Liver (tissue), 8 donors: ENCODE measurements at regions not wholly inside any gene's neighbourhood (a gene's known extent, or its start where the extent isn't known, plus 50 kb on each side); places are given as distances from the start of the nearest gene placed in this dataset.

Source experiments
- DNase-seq: peaks from one replicate; pipeline ENCODE4 v3.0.0-alpha.2; 2017; ENCODE audit warnings: low spot score
- H3K27ac ChIP-seq, 2 donors: one replicate each; pipeline ENCODE4 v1.7.0; 2013; ENCODE audit warnings: inconsistent platforms in 2 of 2, low read length in 2 of 2, control low read depth in 1 of 2, low read depth in 1 of 2, mild to moderate bottlenecking in 1 of 2
- H3K27me3 ChIP-seq, 4 donors: one replicate each; pipeline versions ENCODE4 v1.6.1 to v1.7.0; 2013; ENCODE audit warnings: low read length in 3 of 4, inconsistent platforms in 1 of 4, mild to moderate bottlenecking in 1 of 4, moderate library complexity in 1 of 4; ENCODE audit not compliant: control insufficient read depth in 4 of 4, insufficient read depth in 4 of 4
- H3K36me3 ChIP-seq, 4 donors: one replicate each; pipeline versions ENCODE4 v1.6.1 to v1.7.0; 2013; ENCODE audit warnings: low read length in 3 of 4, mild to moderate bottlenecking in 3 of 4, low read depth in 1 of 4, moderate library complexity in 1 of 4; ENCODE audit not compliant: control insufficient read depth in 4 of 4, insufficient read depth in 3 of 4
- H3K4me1 ChIP-seq, 4 donors: one replicate each; pipeline versions ENCODE4 v1.6.1 to v1.7.0; 2013; ENCODE audit warnings: low read length in 3 of 4, mild to moderate bottlenecking in 3 of 4, moderate library complexity in 1 of 4; ENCODE audit not compliant: control insufficient read depth in 4 of 4, insufficient read depth in 4 of 4
- H3K4me3 ChIP-seq, 3 donors: one replicate each; pipeline versions ENCODE4 v1.6.1 to v1.7.0; 2013; ENCODE audit warnings: low read length in 3 of 3, control low read depth in 1 of 3, low read depth in 1 of 3, mild to moderate bottlenecking in 1 of 3
- H3K9ac ChIP-seq, 2 donors: one replicate each; pipeline ENCODE4 v1.7.0; 2013; ENCODE audit warnings: low read length in 2 of 2, mild to moderate bottlenecking in 2 of 2, moderate library complexity in 2 of 2, control low read depth in 1 of 2, low read depth in 1 of 2
- H3K9me3 ChIP-seq, 4 donors: one replicate each; pipeline versions ENCODE4 v1.6.1 to v1.7.0; 2013; ENCODE audit warnings: low read length in 3 of 4; ENCODE audit not compliant: control insufficient read depth in 4 of 4
- EGR1 ChIP-seq, 2 donors: IDR thresholded peaks; 2 replicates each; pipeline ENCODE4 v1.6.1; 2016 to 2018; ENCODE audit warnings: antibody characterized with exemption in 2 of 2, low read depth in 2 of 2
- FOXA1 ChIP-seq: IDR thresholded peaks from 2 replicates; pipeline ENCODE4 v1.6.1; 2016; ENCODE audit warnings: antibody characterized with exemption
- FOXA2 ChIP-seq: IDR thresholded peaks from 2 replicates; pipeline ENCODE4 v1.6.1; 2016; ENCODE audit warnings: antibody characterized with exemption
- GABPA ChIP-seq, 2 donors: IDR thresholded peaks in 1 of 2; conservative IDR thresholded peaks in 1 of 2; 2 replicates each; pipeline ENCODE4 v1.6.1; 2016; ENCODE audit warnings: antibody characterized with exemption in 2 of 2, mild to moderate bottlenecking in 1 of 2, moderate library complexity in 1 of 2
- HNF4A ChIP-seq, 2 donors: conservative IDR thresholded peaks; 2 replicates each; pipeline ENCODE4 v1.6.1; 2016; ENCODE audit warnings: antibody characterized with exemption in 2 of 2, mild to moderate bottlenecking in 2 of 2
- HNF4G ChIP-seq: IDR thresholded peaks from 2 replicates; pipeline ENCODE4 v1.6.1; 2016; ENCODE audit warnings: antibody characterized with exemption
- JUND ChIP-seq, 2 donors: IDR thresholded peaks; 2 replicates each; pipeline ENCODE4 v1.6.1; 2016; ENCODE audit warnings: antibody characterized with exemption in 2 of 2
- NR2F2 ChIP-seq: IDR thresholded peaks from 2 replicates; pipeline ENCODE4 v1.6.1; 2016; ENCODE audit warnings: antibody characterized with exemption
- RAD21 ChIP-seq, 2 donors: IDR thresholded peaks; 2 replicates each; pipeline ENCODE4 v1.6.1; 2016; ENCODE audit warnings: antibody characterized with exemption in 2 of 2, mild to moderate bottlenecking in 2 of 2
- RXRA ChIP-seq, 2 donors: IDR thresholded peaks; 2 replicates each; pipeline ENCODE4 v1.6.1; 2017 to 2018; ENCODE audit warnings: antibody characterized with exemption in 2 of 2, mild to moderate bottlenecking in 1 of 2
- SP1 ChIP-seq: IDR thresholded peaks from 2 replicates; pipeline ENCODE4 v1.6.1; 2018; ENCODE audit warnings: antibody characterized with exemption, mild to moderate bottlenecking
- TAF1 ChIP-seq: conservative IDR thresholded peaks from 2 replicates; pipeline ENCODE4 v1.6.1; 2016; ENCODE audit warnings: antibody characterized with exemption, mild to moderate bottlenecking
- YY1 ChIP-seq: IDR thresholded peaks from 2 replicates; pipeline ENCODE4 v1.6.1; 2016; ENCODE audit warnings: antibody characterized with exemption, mild to moderate bottlenecking
- WGBS: extraction: QIAGEN DNeasy Blood & Tissue Kit; methylation state at CpG from one replicate; pipeline ENCODE4 v1.1.7; 2013; 5-methylcytosine and 5-hydroxymethylcytosine counted together
- TF ChIP-seq, protein P1 (sequence below): IDR thresholded peaks from 2 replicates; pipeline ENCODE4 v1.6.1; 2016; ENCODE audit warnings: antibody characterized with exemption
- TF ChIP-seq, protein P2 (sequence below): IDR thresholded peaks from 2 replicates; pipeline ENCODE4 v1.6.1; 2016; ENCODE audit warnings: antibody characterized with exemption
- TF ChIP-seq, protein P3 (sequence below): fragments of 150-350 bp; IDR thresholded peaks from 2 replicates; pipeline ENCODE4 v1.5.1; 2017; ENCODE audit warnings: improper control_type of control experiment, low read depth, low read length; ENCODE audit not compliant: missing input control
- TF ChIP-seq, protein P4 (sequence below): IDR thresholded peaks from 2 replicates; pipeline ENCODE4 v1.6.1; 2016; ENCODE audit warnings: antibody characterized with exemption, mild to moderate bottlenecking
- TF ChIP-seq, protein P5 (sequence below): IDR thresholded peaks from 2 replicates; pipeline ENCODE4 v1.6.1; 2016; ENCODE audit warnings: antibody characterized with exemption
- donor health status: healthy.
- donor health status: healthy.
- donor health status: healthy.
- donor health status: healthy.
- donor health status: healthy.

DNA sequence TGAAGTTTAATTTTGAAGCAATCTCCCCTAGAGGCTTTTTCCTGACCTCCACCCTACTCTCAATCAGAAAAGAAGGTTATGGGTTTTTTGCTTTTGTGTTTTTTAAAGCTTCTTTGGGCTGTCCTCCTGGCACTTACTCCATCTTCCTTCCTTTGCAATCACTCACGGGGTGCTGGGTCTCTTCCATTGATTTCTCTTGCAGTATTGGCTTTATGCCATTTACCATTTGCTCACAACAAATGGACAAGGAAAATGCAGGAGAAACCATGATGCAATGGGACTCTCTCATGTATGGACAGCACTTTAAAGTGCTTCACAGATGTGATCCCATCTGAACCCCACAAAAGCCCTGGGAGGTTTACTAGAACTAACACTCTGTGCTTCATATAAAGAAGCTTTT is 57.5 kb downstream of the SST start:
- H3K36me3 ChIP-seq = no peaks in the 10 kb centered on the region
- H3K9ac ChIP-seq = no peak overlapping the region
- no peaks in the 10 kb centered on the region for H3K9me3 ChIP-seq
- H3K4me1 ChIP-seq = no peaks in the 10 kb centered on the region
- no peak overlapping the region for H3K27ac ChIP-seq
- no peak overlapping the region for H3K4me3 ChIP-seq
- WGBS = 9% methylated on average over 1 of the region's 1 CpG
- no peak for TF ChIP-seq RAD21 (IDR thresholded peaks at IDR 0.05)
- no peak for TF ChIP-seq YY1
- no peak for TF ChIP-seq FOXA1
- TF ChIP-seq TAF1 = no peak
- TF ChIP-seq, protein P1, sequence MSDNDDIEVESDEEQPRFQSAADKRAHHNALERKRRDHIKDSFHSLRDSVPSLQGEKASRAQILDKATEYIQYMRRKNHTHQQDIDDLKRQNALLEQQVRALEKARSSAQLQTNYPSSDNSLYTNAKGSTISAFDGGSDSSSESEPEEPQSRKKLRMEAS = no peak
- TF ChIP-seq, protein P2, sequence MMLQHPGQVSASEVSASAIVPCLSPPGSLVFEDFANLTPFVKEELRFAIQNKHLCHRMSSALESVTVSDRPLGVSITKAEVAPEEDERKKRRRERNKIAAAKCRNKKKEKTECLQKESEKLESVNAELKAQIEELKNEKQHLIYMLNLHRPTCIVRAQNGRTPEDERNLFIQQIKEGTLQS = no peak
- TF ChIP-seq, protein P3, sequence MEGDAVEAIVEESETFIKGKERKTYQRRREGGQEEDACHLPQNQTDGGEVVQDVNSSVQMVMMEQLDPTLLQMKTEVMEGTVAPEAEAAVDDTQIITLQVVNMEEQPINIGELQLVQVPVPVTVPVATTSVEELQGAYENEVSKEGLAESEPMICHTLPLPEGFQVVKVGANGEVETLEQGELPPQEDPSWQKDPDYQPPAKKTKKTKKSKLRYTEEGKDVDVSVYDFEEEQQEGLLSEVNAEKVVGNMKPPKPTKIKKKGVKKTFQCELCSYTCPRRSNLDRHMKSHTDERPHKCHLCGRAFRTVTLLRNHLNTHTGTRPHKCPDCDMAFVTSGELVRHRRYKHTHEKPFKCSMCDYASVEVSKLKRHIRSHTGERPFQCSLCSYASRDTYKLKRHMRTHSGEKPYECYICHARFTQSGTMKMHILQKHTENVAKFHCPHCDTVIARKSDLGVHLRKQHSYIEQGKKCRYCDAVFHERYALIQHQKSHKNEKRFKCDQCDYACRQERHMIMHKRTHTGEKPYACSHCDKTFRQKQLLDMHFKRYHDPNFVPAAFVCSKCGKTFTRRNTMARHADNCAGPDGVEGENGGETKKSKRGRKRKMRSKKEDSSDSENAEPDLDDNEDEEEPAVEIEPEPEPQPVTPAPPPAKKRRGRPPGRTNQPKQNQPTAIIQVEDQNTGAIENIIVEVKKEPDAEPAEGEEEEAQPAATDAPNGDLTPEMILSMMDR = no peak
- no peak for TF ChIP-seq JUND (IDR thresholded peaks at IDR 0.05)
- TF ChIP-seq, protein P4, sequence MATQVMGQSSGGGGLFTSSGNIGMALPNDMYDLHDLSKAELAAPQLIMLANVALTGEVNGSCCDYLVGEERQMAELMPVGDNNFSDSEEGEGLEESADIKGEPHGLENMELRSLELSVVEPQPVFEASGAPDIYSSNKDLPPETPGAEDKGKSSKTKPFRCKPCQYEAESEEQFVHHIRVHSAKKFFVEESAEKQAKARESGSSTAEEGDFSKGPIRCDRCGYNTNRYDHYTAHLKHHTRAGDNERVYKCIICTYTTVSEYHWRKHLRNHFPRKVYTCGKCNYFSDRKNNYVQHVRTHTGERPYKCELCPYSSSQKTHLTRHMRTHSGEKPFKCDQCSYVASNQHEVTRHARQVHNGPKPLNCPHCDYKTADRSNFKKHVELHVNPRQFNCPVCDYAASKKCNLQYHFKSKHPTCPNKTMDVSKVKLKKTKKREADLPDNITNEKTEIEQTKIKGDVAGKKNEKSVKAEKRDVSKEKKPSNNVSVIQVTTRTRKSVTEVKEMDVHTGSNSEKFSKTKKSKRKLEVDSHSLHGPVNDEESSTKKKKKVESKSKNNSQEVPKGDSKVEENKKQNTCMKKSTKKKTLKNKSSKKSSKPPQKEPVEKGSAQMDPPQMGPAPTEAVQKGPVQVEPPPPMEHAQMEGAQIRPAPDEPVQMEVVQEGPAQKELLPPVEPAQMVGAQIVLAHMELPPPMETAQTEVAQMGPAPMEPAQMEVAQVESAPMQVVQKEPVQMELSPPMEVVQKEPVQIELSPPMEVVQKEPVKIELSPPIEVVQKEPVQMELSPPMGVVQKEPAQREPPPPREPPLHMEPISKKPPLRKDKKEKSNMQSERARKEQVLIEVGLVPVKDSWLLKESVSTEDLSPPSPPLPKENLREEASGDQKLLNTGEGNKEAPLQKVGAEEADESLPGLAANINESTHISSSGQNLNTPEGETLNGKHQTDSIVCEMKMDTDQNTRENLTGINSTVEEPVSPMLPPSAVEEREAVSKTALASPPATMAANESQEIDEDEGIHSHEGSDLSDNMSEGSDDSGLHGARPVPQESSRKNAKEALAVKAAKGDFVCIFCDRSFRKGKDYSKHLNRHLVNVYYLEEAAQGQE = no peak
- TF ChIP-seq NR2F2 = no peak
- TF ChIP-seq RXRA (IDR thresholded peaks at IDR 0.05) = no peak
- TF ChIP-seq GABPA (IDR thresholded peaks at IDR 0.05 in 1 of 2, conservative IDR thresholded peaks at IDR 0.05 in 1 of 2) = no peak
- no peak for DNase-seq
- H3K27me3 ChIP-seq = no peaks in the 10 kb centered on the region

DNA sequence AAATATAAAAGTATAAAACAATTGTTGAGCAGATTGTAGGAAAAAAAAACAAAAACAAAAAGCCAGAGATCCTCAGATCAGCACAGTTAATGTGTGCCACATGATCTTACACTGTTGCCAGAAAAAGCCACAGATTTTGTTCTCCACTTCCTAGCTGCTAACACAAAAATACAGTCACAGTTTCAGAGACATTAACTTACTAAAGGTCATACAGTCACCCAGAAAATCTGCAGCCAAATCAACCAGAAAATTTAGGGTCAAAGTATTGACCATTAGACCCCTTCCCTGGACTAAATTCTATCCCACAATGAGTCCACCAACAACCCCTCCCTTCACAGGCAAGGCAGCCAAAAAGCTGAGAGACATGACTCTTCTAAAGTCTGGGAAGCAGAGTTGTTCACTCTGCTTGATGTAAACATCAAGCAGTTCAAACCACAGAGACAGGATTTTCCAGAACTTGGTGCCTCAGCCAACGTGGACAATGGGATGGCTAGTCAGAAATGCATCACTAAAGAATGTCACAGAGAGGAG is 59.1 kb downstream of the SST start:
- H3K9me3 ChIP-seq = no peaks in the 10 kb centered on the region
- no peak for DNase-seq
- H3K4me1 ChIP-seq = no peaks in the 10 kb centered on the region
- H3K9ac ChIP-seq = no peak overlapping the region
- no peaks in the 10 kb centered on the region for H3K27me3 ChIP-seq
- H3K27ac ChIP-seq = no peak overlapping the region
- H3K36me3 ChIP-seq = no peaks in the 10 kb centered on the region
- TF ChIP-seq TAF1 = no peak
- TF ChIP-seq EGR1 (IDR thresholded peaks at IDR 0.05; ENCODE audit: low read depth in 2 of 2) = no peak
- TF ChIP-seq, protein P4 = no peak
- TF ChIP-seq SP1 = no peak
- no peak for TF ChIP-seq HNF4A (conservative IDR thresholded peaks at IDR 0.05)
- TF ChIP-seq RAD21 (IDR thresholded peaks at IDR 0.05) = no peak
- TF ChIP-seq RXRA (IDR thresholded peaks at IDR 0.05) = no peak
- no peak for TF ChIP-seq FOXA1
- no peak for TF ChIP-seq NR2F2
- no peak for TF ChIP-seq HNF4G
- TF ChIP-seq, protein P3 = no peak
- TF ChIP-seq, protein P5, sequence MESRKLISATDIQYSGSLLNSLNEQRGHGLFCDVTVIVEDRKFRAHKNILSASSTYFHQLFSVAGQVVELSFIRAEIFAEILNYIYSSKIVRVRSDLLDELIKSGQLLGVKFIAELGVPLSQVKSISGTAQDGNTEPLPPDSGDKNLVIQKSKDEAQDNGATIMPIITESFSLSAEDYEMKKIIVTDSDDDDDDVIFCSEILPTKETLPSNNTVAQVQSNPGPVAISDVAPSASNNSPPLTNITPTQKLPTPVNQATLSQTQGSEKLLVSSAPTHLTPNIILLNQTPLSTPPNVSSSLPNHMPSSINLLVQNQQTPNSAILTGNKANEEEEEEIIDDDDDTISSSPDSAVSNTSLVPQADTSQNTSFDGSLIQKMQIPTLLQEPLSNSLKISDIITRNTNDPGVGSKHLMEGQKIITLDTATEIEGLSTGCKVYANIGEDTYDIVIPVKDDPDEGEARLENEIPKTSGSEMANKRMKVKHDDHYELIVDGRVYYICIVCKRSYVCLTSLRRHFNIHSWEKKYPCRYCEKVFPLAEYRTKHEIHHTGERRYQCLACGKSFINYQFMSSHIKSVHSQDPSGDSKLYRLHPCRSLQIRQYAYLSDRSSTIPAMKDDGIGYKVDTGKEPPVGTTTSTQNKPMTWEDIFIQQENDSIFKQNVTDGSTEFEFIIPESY = no peak
- no peak for TF ChIP-seq FOXA2
- TF ChIP-seq, protein P1 = no peak
- 48% methylated on average over 1 of the region's 1 CpG for WGBS
- no peak overlapping the region for H3K4me3 ChIP-seq
